Pancreas (tissue), 10 donors: ENCODE measurements at regions not wholly inside any gene's neighbourhood (a gene's known extent, or its start where the extent isn't known, plus 50 kb on each side); places are given as distances from the start of the nearest gene placed in this dataset.

Source experiments
- ATAC-seq, 4 donors: fragments of 200-7000 bp; cut with Tn5 transposase; one replicate each; pipeline versions ENCODE4 v1.8.0 to v1.9.1; 2020; ENCODE audit warnings: mild to moderate bottlenecking in 4 of 4, moderate library complexity in 4 of 4
- DNase-seq, 6 donors: peaks; one replicate each; pipeline ENCODE4 v3.0.0-alpha.2; 2020
- FAIRE-seq: peaks from 2 replicates; lab custom pipeline; 2012; peaks lifted over from hg19 to GRCh38; lab: Jason Lieb, UNC
- H3K27ac ChIP-seq, 4 donors: fragments of 200-600 bp; sonication (generic); 1 replicate in 3 of 4; 2 replicates in 1 of 4; pipeline versions ENCODE4 v1.5.0 to v1.8.0; 2020
- H3K27me3 ChIP-seq, 4 donors: fragments of 200-600 bp; one replicate each; pipeline ENCODE4 v1.8.0; 2021
- H3K36me3 ChIP-seq, 3 donors: fragments of 200-600 bp; sonication (generic) in 1 of 3; one replicate each; pipeline versions ENCODE4 v1.5.0 to v1.8.0; 2020 to 2021
- H3K4me1 ChIP-seq, 3 donors: fragments of 200-600 bp; one replicate each; pipeline ENCODE4 v1.8.0; 2021
- H3K4me3 ChIP-seq, 4 donors: fragments of 200-600 bp; sonication (generic) in 2 of 4; one replicate each; pipeline versions ENCODE4 v1.5.0 to v1.8.0; 2020 to 2021
- H3K9me3 ChIP-seq, 4 donors: fragments of 200-600 bp; one replicate each; pipeline ENCODE4 v1.8.0; 2021
- WGBS, 2 donors: extraction: QIAGEN DNeasy Blood & Tissue Kit; methylation state at CpG; one replicate each; pipeline ENCODE4 v1.1.7; 2013; 5-methylcytosine and 5-hydroxymethylcytosine counted together
- intact Hi-C, 3 donors: fragments of 100-400 bp; cut with DNase I; formaldehyde crosslinking; loops; one replicate each; pipeline versions ENCODE4 v1.11.1 to v1.14.2; 2022
- TF ChIP-seq, protein P1 (sequence below), 4 donors: fragments of 200-600 bp; sonication (generic) in 3 of 4; IDR thresholded peaks; one replicate each; pipeline versions ENCODE4 v1.5.0 to v1.8.0; 2021; ENCODE audit warnings: antibody characterized with exemption in 4 of 4
- donor health status: healthy with polysubstance abuse.
- donor health status: DM: no; HTN: no; CAD: no; lungs with moderate emphysema.
- donor health status: DM: no; HTN: no; CAD: no.
- donor health status: control.
- donor health status: control.
- donor health status: Bipolar disorder and iron deficiency.
- donor health status: DM: yes; HTN: yes; CAD: no.
- donor health status: DM: no; HTN: no; CAD: no.
- donor health status: DM: no; HTN: no; CAD: no.
- donor health status: DM: yes; HTN: yes; CAD: no.

DNA sequence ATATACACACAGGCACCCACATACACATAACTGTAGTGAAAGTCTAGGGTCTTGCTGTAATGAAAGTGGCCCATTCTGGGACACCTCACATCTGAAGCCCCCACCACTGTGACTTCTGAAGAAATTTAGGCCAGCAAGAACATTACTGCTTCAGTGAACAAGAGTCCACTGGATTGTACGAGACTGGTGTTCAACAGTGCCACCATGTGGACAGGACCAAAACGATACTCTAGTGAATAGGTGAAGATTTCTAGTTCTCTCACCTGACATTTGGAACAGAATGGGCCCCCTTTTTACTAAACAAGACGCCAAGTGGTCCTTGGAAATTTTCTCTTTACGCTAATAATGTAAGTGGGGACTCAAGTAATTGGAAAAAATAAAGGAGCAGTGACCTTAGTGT, 156.9 kb downstream of the MAFB start:
- ATAC-seq (no peak), FAIRE-seq (no peak), DNase-seq (no peak)
- TF ChIP-seq, protein P1, sequence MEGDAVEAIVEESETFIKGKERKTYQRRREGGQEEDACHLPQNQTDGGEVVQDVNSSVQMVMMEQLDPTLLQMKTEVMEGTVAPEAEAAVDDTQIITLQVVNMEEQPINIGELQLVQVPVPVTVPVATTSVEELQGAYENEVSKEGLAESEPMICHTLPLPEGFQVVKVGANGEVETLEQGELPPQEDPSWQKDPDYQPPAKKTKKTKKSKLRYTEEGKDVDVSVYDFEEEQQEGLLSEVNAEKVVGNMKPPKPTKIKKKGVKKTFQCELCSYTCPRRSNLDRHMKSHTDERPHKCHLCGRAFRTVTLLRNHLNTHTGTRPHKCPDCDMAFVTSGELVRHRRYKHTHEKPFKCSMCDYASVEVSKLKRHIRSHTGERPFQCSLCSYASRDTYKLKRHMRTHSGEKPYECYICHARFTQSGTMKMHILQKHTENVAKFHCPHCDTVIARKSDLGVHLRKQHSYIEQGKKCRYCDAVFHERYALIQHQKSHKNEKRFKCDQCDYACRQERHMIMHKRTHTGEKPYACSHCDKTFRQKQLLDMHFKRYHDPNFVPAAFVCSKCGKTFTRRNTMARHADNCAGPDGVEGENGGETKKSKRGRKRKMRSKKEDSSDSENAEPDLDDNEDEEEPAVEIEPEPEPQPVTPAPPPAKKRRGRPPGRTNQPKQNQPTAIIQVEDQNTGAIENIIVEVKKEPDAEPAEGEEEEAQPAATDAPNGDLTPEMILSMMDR (IDR thresholded peaks at IDR 0.05), result no peak
- Histone ChIP-seq H3K4me3 (no peak overlapping the region), H3K36me3 (no peaks in the 10 kb centered on the region), H3K9me3 (no peaks in the 10 kb centered on the region), H3K4me1 (no peaks in the 10 kb centered on the region), H3K27ac (no peak overlapping the region), H3K27me3 (no peaks in the 10 kb centered on the region)
- intact Hi-C loops, result no loop called here
- 61% methylated on average over 4 of the region's 4 CpGs for WGBS, 2 donors

- no peak overlapping the region for H3K27ac ChIP-seq
- H3K9me3 ChIP-seq, result no peaks in the 10 kb centered on the region
- H3K27me3 ChIP-seq, result no peaks in the 10 kb centered on the region
- H3K36me3 ChIP-seq, result no peaks in the 10 kb centered on the region
- DNase-seq, result no peak
- no peak for ATAC-seq
- no peak overlapping the region for H3K4me3 ChIP-seq
- FAIRE-seq, result no peak
- H3K4me1 ChIP-seq, result no peaks in the 10 kb centered on the region
- intact Hi-C loops, result no loop called here
- 71 to 82% methylated on average over 4 of the region's 4 CpGs for WGBS, 2 donors
- TF ChIP-seq, protein P1 (IDR thresholded peaks at IDR 0.05), result no peak
Observed at GRCh38 chr20:40525351-40525750, 163.7 kb downstream of the MAFB start.

GRCh38 chr20:40524071-40524470, 165.0 kb downstream of the MAFB start:
- Histone ChIP-seq H3K4me1 (no peaks in the 10 kb centered on the region), H3K27ac (no peak overlapping the region), H3K9me3 (no peaks in the 10 kb centered on the region), H3K27me3 (no peaks in the 10 kb centered on the region), H3K36me3 (no peaks in the 10 kb centered on the region), H3K4me3 (no peak overlapping the region)
- 88 to 93% methylated on average over 2 of the region's 2 CpGs for WGBS, 2 donors
- TF ChIP-seq, protein P1 (IDR thresholded peaks at IDR 0.05), result no peak
- DNase-seq (no peak), ATAC-seq (no peak), FAIRE-seq (no peak)
- intact Hi-C loops, result no loop called here

GRCh38 chr20:40522405-40522804, 166.6 kb downstream of the MAFB start:
- no peaks in the 10 kb centered on the region for H3K4me1 ChIP-seq
- TF ChIP-seq, protein P1 (IDR thresholded peaks at IDR 0.05), result no peak
- DNase-seq, result no peak

DNA sequence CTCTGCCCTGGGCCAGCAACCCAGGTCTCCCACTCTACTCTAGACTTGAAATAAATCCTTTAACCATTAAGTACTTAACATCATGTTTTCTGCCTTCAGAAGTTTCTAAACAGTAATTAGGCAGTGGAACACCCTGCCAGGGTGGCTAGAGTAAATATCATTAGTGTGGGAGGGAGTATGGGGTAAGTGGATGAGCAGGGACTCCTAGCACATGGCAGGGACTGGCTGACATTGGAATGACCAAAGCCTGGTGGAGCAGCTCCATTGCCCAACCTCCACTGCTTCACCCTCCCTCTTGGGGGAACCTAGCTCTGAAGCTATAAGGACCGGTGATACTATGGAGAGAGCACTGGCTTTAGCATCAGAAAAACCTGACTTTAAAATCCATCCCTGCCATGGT, 167.1 kb downstream of the MAFB start:
- WGBS, 2 donors, result 89 to 100% methylated on average over 1 of the region's 1 CpG
- intact Hi-C loops, result no loop called here
- TF ChIP-seq, protein P1 (IDR thresholded peaks at IDR 0.05), result no peak
- no peaks in the 10 kb centered on the region for H3K36me3 ChIP-seq
- H3K27me3 ChIP-seq, result no peaks in the 10 kb centered on the region
- ATAC-seq (no peak), FAIRE-seq (no peak), DNase-seq (no peak)
- no peaks in the 10 kb centered on the region for H3K4me1 ChIP-seq
- H3K27ac ChIP-seq, result no peak overlapping the region
- H3K9me3 ChIP-seq, result no peaks in the 10 kb centered on the region
- H3K4me3 ChIP-seq, result no peak overlapping the region

More at GRCh38 chr20:40522405-40522804, 166.6 kb downstream of the MAFB start:
- Histone ChIP-seq H3K27me3 (no peaks in the 10 kb centered on the region), H3K36me3 (no peaks in the 10 kb centered on the region), H3K9me3 (no peaks in the 10 kb centered on the region), H3K27ac (no peak overlapping the region), H3K4me3 (no peak overlapping the region)
- 77 to 85% methylated on average over 1 of the region's 1 CpG for WGBS, 2 donors
- FAIRE-seq (no peak), ATAC-seq (no peak)
- intact Hi-C loops, result no loop called here
